EL (cell line): ENCODE measurements at regions not wholly inside any gene's neighbourhood (a gene's known extent, or its start where the extent isn't known, plus 50 kb on each side); places are given as distances from the start of the nearest gene placed in this dataset.
A peak's percentile ranks its signal among the peaks of the same experiment; 100 is the strongest.

Source experiments
- DNase-seq: peaks from one replicate; pipeline ENCODE4 v3.0.0-alpha.2; 2016

DNA sequence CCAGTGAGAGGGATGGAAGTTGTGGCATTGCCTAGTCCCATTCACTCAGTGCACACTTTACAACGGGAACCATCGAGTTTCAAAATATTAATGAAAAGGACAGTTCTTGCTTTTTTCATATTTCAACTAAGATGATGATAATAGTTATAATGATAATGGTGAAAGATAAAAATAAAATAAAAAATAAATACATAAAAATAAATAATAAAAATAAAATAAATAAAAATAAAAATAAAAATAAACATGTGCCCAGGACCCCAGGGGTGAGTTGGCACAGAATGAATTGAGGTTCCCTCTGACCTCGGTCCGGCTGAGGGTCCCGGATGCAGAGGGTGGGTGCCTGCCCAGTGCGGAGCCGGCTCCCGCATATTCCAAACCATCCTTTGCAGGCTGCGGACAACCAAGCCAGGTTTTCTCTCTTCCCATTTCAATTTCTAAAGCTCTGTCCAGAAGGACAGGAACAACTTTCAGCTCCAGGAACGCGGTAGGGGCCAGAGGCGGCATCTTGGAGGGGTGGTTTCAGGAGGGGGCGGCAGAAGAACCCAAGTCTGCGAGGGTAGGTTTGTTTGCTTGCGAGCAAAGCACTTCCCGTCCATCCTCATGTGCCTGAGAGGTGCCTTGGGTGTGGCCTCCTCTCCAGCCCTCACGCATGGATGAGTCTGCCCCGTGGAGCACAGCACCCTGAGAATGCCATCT is 236.8 kb downstream of the DLL1 start:
- no peak for DNase-seq

DNA sequence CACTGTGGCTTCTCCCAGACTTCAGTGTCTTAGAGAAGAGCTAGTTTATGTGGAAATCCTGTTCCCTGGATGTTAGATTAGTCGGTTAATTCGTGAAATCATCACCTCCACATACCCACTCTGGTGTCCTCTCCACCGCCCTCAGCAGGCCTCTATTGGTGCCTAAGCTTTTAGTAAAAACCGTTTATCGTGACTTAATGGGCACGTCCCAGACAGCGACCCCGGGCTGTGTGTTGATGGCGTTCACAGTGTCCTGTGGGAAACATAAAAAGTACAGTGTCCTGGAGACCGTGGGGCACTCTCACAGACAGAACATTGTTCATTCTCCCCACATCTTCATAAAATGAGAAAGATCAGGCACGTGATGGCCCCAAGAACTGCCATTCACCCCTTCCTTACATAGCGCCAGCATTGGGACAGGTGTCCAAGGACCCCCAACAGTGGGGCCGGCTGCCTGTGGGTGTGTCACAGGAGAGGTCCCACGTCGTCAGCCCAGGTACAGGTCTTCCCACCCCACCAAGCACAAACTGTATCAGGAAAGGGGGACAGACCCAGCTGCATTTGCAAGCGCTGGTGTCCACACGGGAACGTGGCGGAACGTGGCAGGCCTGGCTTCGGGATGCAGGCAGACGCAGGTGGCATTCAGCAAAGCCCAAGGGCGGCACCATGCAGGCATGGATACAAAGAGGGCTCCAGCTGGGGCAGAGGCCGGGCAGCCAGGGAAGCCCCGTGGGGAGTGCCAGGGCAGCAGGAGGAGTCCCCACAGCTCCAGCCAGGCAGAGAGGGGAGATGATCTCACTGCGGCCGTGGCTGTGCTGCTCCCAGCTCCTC is 237.7 kb downstream of the DLL1 start:
- no peak for DNase-seq

DNA sequence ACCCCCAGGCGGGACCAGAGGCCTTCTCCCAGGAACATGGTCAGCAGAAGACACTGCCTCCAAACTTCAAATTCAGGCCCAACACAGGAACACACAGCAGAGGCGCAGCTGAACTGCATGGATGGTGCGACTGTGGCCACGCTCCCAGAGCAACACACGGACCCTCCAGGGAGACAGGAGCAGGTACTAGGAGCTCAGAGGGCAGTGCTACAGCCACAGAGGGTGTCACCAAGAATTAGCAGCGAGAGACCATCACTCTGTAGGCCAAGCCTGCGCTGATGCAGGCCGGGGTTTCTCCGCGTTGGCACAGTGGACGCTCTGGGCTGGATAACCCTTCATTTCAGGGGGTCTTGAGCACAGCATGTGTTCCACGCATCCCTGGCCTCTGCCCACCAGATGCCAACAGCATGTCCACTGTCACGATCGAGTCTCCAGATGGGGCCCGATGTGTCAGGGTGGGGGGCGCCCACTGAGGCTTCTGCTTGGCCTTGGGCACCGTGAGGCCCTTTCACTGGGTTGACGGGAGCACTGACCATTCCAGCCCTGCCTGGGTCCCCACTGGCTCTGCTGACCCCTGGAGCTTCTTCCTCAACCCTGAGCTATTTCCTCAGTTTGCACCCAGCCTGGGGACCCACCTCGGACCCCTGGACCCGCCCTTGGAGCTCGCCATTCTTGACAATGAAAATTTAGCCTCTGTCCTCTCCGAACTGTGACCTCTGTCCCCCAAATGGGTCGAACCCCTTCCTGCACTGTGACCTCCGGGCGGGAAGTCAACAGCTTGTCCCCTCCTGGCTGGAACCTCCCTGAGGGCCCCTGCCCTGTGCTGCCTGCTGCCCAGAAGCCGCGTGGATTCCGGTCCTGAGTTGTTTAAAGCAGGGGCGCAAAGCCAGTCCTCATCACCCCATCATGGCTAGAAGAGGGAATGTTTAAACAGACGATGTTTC is 239.4 kb downstream of the DLL1 start:
- DNase-seq = no peak

DNA sequence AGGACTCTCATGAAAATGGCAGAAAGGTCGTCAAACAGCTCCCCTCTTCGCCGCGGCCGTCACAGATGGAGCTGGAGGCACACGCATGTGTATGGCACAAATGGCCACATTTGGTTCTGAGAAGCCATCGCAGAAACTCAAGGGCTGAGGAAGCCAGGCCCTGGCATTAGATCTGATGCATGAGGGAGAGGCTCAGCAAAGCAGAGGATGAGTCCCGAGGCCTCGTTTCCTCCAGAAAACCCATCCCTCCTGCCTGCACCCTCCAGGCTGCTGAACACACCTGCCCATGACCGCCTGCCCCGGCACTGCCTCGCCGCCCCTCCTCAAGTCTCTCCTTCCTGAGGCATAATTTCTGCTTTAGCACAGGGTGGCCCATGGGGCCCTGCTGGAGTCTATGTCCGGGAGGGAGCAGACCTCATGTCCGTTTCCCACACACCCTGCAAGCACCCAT is 240.3 kb downstream of the DLL1 start:
- no peak for DNase-seq

DNA sequence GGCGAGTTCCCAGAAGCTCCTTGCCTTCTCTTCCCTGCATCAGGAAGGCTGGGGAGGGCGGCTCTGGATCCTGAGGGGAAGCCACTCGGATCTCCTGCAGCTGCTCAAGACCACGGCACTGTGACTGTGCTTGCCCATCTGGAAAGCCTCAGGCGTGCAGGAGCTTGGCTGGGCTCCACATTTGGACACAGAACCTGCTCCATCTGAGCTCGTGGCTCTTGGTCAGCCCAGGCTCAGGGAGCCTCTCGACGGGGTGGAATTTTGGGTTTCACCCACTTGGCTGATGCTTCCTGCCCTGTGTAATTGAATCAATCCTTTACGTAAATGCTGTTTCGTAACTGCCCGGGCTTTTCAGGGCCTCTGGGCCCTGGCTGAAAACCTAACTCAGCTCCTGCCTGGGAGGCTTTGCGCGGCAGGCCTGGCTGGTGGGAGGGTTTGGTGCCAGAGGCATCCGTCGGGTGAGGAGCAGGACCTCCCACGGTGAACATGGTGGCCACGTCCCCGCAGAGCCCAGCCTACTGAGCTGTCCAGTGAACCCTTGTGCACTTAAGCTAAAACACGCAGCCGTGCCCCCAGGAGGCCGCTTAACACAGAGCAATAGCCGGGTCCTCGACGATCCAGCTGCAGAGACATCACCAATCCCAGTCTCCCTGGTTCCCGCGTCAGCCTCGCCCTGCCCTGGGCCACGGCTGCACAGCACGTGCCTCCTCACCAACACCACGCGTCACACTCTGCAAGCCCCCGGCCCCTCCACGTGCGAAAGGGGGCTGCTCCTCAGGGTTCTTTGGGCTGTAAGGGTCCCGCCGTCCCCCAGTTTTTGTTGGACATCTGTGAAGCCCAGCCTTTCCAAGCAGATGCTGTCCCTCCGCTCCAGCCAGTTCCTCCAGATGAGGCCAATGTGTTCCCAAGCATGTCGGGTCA is 241.0 kb downstream of the DLL1 start:
- peak; percentile 50 for DNase-seq

DNA sequence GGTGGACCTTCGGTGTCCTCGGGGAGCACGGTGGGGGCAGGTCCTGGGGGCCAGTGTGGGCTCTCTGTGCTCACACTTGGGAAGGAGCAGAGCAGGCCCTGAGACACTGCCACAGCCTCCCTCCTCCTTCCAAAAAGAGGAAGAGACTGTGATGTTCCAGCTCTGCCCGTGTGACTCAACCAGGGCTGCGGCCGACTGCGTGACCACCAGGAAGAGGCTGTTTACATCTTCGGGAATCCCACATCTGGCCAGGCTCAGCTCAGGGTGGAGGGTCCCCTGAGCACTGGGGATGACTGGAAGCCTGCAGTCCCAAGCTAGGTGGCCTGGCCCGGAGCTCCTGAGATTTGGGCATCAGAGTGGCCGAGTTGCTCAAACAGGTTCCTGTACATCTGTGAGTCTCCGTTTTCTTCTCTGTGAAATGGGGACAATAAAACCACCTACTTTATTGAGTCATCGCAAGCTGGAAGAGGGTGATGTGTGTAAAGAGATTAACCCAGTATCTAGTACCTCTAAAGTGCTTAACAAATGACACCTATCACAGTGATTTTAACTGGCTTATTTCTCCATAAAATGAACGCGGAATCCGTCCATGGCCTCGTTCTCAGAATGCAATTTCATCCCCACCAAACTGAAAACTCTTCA is 242.1 kb downstream of the DLL1 start:
- DNase-seq = peak; percentile 31

DNA sequence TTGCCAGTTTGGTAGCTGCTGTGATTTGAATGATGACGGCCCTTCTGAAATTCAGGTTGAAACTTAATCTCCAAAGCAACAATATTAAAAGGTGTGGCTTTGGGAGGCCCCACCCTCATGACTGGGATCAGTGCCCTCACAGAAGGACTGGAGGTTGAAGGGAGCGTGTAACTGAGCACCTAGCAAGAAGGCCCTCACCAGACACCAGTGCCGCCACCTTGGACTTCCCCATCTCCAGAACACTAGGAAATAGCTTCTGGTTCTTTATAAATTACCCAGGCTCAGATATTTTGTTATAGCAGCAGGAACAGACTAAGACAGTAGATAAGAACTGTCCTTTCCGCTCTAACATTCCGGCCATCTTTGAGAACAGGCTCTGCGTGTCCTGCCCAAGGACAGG is 243.1 kb downstream of the DLL1 start:
- no peak for DNase-seq

DNA sequence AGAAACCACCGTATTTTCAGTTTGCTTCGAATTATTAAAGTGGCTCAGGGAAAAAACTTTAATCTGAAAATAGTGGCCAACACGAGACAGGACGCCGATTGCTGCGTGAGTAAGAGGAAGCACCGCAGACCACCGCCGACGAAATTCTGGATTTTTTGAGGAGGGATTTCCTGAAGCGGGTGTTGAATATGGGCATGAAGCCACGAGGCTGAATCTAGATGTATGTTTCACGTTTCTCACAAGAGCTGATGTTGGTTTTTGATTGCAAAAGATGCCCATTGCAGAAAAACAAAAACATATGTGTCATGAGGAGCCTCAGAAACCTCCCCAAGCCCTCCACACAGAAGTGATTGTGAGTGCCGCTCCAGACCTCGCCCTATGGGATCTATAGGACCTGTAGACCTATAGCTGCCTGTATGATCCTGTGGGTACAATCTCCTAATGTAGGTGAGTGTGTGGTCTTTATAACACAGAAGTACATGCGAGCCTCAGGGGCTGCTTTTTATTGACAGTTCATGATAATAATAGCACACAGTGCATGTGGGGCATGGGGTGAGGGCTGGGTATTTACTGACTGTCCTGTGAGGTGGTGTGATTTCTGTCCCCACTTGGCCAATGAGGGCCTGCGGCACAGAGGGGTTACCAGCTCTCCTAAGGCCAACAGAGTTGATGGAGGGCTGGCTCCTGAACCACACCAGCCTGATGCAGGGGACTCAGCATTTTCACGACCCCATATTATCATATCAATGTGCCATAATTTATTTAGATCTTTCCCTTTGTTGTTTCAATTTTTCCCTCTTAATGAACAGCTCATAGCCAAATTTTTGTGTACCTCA is 243.9 kb downstream of the DLL1 start:
- no peak for DNase-seq

DNA sequence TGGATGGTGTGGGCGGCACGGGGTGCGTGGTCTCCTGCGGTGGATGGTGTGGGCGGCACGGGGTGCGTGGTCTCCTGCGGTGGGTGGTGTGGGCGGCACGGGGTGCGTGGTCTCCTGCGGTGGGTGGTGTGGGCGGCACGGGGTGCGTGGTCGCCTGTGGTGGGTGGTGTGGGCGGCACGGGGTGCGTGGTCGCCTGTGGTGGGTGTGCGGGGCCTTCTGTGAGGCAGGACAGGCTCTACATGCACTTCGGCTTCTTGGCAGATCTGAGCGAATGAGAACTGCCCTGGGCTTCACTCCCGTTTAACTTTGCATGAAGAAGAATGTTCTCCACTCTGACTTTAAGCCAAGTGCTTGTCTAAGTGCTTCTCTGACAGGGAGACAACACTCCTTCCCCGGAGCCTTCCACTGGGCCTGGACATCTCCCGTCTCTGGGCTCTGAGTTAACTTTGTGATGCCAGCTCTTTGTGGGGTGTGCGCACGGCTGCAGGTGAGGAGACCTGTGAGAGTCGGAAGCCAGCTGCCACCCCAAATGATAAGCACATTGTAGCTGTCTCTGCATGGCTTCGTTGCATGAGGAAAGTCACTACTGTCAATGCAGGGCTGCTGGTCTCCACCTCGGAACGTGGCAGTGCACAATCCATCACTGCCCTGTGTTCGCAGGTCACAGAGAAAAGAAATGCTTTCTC is 244.8 kb downstream of the DLL1 start:
- no peak for DNase-seq

DNA sequence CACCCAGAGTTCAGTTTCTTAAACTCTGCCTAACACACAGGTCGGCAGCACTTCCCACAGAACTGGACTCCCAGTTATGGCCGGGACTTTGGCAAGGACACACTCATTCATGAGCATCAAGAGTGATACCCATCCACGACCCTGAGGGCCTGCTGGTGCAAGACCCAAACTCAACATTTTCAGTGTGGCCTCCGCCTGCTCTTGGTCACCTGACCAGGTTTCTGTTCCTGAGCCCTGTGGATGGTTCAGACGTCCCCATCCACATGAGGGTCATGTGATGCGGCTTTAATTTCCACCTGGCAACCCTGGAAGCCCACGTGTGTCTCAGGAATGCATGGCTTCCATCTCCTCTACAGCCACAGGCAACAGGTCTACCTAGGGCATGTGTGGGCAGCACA is 245.3 kb downstream of the DLL1 start:
- DNase-seq = no peak

DNA sequence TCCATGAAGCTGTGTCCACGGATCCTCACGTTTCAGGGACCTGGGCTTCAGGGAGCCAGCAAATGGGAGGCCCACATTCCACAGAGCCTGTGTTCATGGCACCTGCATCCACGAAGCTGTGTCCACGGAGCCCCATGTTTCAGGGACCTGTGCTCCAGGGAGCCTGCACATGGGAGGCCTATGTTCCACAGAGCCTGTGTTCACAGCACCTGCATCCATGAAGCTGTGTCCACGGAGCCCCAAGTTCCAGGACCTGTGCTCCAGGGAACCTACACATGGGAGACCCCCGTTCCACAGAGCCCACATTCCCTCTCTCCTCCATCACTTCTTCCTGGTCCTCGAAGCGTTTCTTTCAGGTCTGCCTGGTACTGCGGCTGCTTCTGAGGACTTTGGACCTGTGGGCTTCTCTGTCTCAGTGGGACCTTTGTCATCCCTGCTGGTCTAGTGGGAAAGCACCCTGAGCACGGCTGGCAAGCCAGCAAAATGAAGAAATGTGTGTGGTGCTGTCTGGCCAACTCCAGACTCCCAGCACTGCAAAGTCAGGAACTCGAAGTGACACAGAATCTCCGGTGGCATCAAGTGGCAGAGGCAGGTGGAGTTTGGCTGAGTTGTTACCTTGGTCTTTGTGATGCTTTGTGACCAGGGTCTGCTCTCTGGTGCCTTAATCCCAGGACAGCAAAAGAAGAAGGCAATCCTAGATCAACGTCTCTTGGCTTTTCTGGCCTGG is 245.9 kb downstream of the DLL1 start:
- no peak for DNase-seq

DNA sequence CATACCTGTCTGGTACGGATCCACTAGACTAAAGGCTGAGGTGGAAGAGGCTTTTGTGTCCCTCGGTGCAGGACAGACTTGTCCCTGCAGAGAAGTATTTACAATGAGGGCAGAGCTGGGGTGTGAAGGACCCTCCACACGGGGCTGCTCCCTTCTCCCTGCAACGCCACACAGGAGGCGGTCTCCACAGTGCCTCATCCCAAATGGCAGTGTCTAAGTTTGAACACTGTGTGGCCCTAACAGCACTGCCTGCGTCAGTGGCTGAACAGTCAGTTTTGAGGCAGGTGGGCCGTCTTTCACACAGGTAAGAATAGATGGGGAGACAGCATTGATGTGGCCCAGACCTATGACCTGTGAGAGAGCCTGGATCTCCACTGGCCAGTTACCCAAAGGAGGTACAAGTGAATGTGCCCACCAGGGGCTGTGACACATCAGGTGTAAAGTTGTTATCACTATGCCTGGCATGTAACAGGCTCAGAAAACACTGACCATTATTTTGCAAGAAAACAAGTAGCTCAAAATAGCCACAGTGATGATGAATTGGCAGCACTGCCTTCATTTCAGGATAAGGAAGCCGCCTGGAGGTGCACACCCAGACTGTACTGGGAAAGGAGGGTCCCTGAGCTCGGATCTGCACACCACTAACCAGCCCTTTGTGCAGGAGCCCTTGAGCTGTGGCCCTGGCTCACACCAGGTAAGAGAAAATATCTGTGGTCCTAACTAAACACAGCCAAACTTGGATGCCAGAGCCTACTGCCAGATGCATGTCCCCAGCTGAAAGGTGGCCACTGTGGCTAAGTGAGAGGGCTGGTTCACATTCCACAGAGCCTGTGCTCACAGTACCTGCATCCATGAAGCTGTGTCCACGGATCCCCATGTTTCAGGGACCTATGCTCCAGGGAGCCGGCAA is 246.7 kb downstream of the DLL1 start:
- DNase-seq = no peak

DNA sequence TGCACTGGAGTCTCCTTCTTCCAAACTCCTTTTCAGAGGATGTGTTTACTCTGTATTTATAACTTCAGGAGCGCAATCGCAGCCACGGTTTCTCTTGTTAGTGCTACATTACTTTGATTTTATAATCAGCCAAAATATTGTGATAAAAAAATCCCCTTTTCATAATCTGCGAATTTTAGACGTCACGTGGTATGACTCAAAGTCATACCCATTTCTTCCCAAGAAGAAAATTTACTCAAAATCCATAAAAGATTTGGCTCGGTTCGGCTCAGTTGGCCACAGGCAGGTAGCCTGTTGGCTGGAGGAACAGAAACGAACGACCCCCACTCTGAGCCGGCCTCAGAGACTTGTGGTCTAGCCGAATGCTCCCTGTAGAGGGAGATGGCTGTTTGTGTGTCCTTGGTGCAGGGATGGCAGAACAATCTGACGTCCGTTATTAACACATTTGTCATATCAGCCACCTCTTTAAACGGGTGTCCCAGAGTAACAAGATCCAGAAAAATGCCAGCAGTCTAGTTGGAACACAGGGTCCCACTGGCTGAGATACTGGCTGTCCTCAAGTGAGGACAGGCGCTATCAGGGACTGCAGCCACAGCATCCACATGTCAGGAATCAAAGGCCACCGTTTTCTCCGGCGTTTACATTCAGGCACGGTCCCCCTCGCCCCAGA is 247.6 kb downstream of the DLL1 start:
- DNase-seq = no peak

DNA sequence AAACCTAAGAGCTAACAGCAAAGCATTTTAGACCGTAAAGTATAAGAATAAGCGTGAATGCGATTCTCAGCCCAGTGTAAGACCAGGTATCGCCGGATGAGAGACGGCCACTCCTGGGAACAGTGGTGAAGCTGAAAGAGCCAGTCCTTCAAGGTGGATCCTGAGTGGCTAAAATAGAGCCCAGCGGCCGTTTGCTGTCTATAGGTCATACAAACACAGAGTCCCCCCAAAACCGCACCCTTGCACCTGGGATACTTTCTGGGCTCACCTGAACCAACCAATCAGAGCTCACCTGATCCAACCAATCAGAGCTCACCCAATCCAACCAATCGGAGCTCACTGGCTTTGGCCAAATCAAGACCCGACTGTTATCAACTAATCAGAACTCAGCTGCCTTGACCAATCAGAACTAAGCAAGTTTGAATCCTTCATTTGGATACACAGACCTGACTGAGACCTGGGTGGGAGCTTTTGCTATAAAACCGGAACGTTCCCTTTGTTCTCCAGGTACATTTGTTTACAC is 248.2 kb downstream of the DLL1 start:
- no peak for DNase-seq

DNA sequence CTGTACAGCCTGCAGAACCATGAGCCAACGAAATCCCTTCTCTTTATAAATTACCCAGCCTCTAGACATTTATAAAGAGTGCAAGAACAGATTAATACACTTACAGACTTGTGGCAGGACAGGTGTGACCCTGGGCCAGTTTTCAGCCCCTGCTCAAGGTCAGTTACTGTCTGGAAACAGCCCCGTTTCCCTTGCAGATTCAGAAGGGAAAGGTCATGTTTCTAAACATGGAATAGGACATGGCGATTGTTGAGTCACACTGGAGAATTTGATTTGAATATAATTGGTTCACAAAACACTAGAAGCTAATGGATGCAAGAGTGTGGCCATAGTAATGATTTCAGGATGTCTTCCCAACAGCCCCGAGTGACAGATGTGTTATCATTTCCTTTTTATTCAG is 248.8 kb downstream of the DLL1 start:
- DNase-seq = no peak

DNA sequence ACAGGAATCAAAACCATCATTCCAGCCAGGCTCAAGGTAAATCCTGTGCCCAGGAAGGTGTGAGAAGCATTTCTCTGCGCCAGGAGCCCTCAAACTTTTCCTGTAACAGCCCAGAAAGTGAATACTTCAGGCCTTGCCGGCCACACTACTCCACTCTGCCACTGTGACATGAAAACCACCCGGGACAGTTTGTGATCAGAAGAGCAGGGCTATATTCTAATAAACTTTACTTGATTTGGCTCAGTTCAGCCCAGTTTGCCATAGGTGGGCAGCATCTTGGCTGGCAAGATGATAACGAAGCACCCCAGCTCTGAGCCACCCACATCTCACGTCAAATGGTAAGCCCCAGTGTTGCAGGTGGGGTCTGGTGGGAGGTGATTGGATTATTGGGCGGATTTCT is 249.4 kb downstream of the DLL1 start:
- no peak for DNase-seq

DNA sequence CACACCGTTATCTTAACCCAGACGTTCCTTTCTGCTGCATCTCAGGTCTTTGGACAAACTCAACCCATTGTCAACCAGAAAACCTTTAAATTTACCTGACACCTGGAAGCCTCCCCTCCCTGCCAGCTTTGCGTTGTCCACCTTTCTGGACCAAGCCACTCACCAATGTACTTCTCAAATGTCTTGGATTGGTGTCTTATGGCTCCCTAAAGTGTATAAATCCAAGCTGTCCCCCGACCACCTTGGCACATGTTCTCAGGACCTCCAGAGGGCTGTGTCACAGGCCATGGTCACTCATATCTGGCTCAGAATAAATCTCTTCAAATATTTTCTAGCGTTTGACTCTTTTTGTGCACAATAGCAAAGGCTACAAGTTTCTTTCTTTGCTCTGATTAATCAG is 250.0 kb downstream of the DLL1 start:
- DNase-seq = no peak
